Forelimb muscle (tissue), 1 donor: ENCODE measurements at regions not wholly inside any gene's neighbourhood (a gene's known extent, or its start where the extent isn't known, plus 50 kb on each side); places are given as distances from the start of the nearest gene placed in this dataset.
"Not testable (repeated sequence)": the region's sequence is repeated elsewhere in the genome, so short reads cannot be mapped to it uniquely, and the experiment has no call there.

ENCODE experiments used
- DNase-seq: peaks from one replicate; pipeline ENCODE4 v3.0.0-alpha.2; 2013; ENCODE audit warnings: low read depth

- DNase-seq = no peak
These were observed 231.3 kb upstream of the NPY start for GRCh38 chr7:24052572-24053260.

- no peak for DNase-seq
These were observed 229.8 kb upstream of the NPY start for GRCh38 chr7:24054236-24054635.

GRCh38 chr7:24057243-24057642, 226.7 kb upstream of the NPY start:
- DNase-seq = no peak

GRCh38 chr7:24058953-24059352, 225.0 kb upstream of the NPY start:
- no peak for DNase-seq

GRCh38 chr7:24059775-24060174, 224.2 kb upstream of the NPY start:
- DNase-seq = no peak

GRCh38 chr7:24063721-24064120, 220.3 kb upstream of the NPY start:
- DNase-seq = no peak

GRCh38 chr7:24069751-24070150, 214.2 kb upstream of the NPY start:
- no peak for DNase-seq

GRCh38 chr7:24073651-24074420, 210.2 kb upstream of the NPY start:
- DNase-seq = no peak

- DNase-seq = no peak
These were observed 208.6 kb upstream of the NPY start for GRCh38 chr7:24075426-24075810.

GRCh38 chr7:24082826-24083225, 201.2 kb upstream of the NPY start:
- no peak for DNase-seq

GRCh38 chr7:24102988-24103387, 181.0 kb upstream of the NPY start:
- DNase-seq = no peak

GRCh38 chr7:24108906-24109376, 175.0 kb upstream of the NPY start:
- no peak for DNase-seq

GRCh38 chr7:24110056-24110455, 173.9 kb upstream of the NPY start:
- no peak for DNase-seq

- DNase-seq = no peak
These were observed 170.5 kb upstream of the NPY start for GRCh38 chr7:24113506-24113905.

GRCh38 chr7:24115661-24116060, 168.3 kb upstream of the NPY start:
- DNase-seq = no peak

- DNase-seq = not testable (repeated sequence)
These were observed 166.0 kb upstream of the NPY start for GRCh38 chr7:24117903-24118499.

- DNase-seq = no peak
These were observed 164.1 kb upstream of the NPY start for GRCh38 chr7:24119852-24120251.

GRCh38 chr7:24123076-24123475, 160.9 kb upstream of the NPY start:
- DNase-seq = no peak

- no peak for DNase-seq
These were observed 158.2 kb upstream of the NPY start for GRCh38 chr7:24125765-24126164.

- DNase-seq = no peak
These were observed 156.1 kb upstream of the NPY start for GRCh38 chr7:24127930-24128329.

- no peak for DNase-seq
These were observed 154.4 kb upstream of the NPY start for GRCh38 chr7:24129597-24129996.

GRCh38 chr7:24130631-24131030, 153.4 kb upstream of the NPY start:
- no peak for DNase-seq

GRCh38 chr7:24133691-24134090, 150.3 kb upstream of the NPY start:
- DNase-seq = no peak
